ENCODE measurements at regions not wholly inside any gene's neighbourhood (a gene's known extent, or its start where the extent isn't known, plus 50 kb on each side); places are given as distances from the start of the nearest gene placed in this dataset.

DNA sequence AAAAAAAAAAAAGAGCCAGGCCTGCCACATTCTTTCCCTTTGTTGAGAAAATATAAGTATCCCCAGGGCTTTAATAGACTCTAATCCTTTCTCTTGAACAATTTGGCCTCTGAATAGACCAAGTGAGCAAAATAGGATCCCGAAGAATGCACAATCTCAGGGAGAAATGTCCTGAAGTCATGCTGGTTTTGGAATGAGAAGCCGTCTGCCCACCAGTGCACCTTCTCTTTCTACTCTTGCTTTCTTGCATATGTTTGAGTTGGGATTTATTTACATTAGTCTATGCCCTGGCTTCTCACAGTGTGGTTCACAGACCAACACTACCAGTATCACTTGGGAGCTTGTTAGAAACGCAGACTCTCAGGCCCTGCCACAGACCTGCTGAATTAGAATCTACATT, 153.0 kb downstream of the ZNF621 start:
- no peaks in the 10 kb centered on the region for H3K27me3 ChIP-seq
- H3K27ac ChIP-seq, result no peak overlapping the region
- intact Hi-C loops (cut with DNase I; ENCODE audit: low total_unique reads), result no loop called here
- no peaks in the 10 kb centered on the region for H3K36me3 ChIP-seq
- H3K4me3 ChIP-seq, result no peak overlapping the region
- WGBS, 5 donors, result 58 to 75% (median 68%) methylated on average over 3 of the region's 3 CpGs
- no peaks in the 10 kb centered on the region for H3K4me1 ChIP-seq
- H3K9me3 ChIP-seq, result peaks cover 0 to 5% (median 0%) of the 10 kb centered on the region in 4 donors
- no peak for DNase-seq
- TF ChIP-seq, protein P1, sequence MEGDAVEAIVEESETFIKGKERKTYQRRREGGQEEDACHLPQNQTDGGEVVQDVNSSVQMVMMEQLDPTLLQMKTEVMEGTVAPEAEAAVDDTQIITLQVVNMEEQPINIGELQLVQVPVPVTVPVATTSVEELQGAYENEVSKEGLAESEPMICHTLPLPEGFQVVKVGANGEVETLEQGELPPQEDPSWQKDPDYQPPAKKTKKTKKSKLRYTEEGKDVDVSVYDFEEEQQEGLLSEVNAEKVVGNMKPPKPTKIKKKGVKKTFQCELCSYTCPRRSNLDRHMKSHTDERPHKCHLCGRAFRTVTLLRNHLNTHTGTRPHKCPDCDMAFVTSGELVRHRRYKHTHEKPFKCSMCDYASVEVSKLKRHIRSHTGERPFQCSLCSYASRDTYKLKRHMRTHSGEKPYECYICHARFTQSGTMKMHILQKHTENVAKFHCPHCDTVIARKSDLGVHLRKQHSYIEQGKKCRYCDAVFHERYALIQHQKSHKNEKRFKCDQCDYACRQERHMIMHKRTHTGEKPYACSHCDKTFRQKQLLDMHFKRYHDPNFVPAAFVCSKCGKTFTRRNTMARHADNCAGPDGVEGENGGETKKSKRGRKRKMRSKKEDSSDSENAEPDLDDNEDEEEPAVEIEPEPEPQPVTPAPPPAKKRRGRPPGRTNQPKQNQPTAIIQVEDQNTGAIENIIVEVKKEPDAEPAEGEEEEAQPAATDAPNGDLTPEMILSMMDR (IDR thresholded peaks at IDR 0.05), result no peak
- TF ChIP-seq POLR2A (IDR thresholded peaks at IDR 0.05) (no peak), POLR2AphosphoS5 (IDR thresholded peaks at IDR 0.05) (no peak), EP300 (IDR thresholded peaks at IDR 0.05) (no peak)

DNA sequence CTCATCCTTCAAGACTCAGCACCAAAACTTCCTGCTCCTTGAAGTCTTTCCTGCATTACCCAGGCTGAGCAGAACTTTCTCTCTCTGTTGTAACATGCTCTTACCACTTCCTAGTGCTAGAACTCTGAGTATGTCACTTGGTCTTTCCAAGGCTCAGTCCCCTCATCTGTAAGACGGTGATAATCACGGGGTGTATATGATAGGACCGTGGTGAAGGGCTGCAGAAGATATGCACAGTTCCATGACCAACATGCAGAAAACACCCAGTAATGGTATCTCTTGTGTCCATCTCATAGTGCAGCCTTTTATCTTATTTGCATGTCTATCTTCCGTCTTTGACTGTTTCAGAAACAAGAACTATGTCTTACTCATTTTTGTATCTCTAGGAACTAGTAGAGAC, 154.5 kb downstream of the ZNF621 start:
- WGBS, 5 donors, result 85 to 92% (median 90%) methylated on average over 4 of the region's 4 CpGs
- no peak overlapping the region for H3K4me3 ChIP-seq
- H3K4me1 ChIP-seq, result no peaks in the 10 kb centered on the region
- H3K36me3 ChIP-seq, result no peaks in the 10 kb centered on the region
- no peak for DNase-seq
- H3K9me3 ChIP-seq, result peaks cover 0 to 5% (median 0%) of the 10 kb centered on the region in 4 donors
- intact Hi-C loops (cut with DNase I; ENCODE audit: low total_unique reads), result no loop called here
- no peak overlapping the region for H3K27ac ChIP-seq
- H3K27me3 ChIP-seq, result no peaks in the 10 kb centered on the region
- TF ChIP-seq POLR2AphosphoS5 (IDR thresholded peaks at IDR 0.05), result no peak
- TF ChIP-seq, protein P1 (IDR thresholded peaks at IDR 0.05), result no peak
- TF ChIP-seq EP300 (IDR thresholded peaks at IDR 0.05), result no peak
- no peak for TF ChIP-seq POLR2A (IDR thresholded peaks at IDR 0.05)

DNA sequence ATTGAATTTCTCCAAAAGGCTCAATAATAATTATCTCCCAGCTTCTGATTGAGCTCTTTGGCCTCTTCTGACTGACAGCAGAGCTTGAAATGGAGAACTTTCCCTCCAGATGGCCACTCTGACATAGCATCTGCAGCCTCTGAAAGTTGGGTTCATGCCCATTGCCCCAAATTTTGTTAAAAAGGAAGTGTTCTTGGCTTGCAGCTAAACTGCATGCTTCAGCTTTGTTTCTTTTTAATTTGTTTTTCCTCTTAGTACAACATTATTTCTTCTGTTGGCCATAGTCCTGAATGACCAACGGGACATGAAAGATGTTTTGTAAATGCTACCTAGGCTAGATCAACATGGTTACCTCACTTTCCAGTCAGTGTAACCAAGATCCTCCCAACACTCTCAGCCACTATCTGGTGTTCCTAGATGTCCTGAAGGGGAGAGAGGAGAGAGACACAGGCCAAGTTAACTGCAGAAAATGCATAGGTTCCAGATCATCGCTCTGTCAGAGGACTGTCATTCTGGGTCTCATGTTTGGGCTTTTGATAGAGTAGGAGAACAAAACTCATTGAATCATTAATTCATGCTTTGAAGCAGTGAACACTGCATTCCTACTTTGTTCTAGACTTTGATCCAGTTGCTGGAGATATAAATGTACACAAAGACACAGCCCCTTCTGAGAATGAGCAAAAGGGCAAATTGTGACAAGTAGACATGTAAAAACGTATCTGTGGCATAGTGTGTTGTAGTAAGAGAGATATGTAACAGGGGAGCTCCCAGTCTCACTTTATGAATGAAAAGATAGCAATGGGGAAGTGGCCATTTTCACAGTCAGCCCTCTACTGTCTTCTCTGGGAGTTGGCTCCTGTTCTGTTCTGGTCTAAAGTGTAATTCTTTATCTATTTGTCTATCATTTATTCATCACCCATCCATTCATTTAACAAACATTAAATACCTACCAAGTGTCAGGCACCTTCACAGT, 156.2 kb downstream of the ZNF621 start:
- intact Hi-C loops (cut with DNase I; ENCODE audit: low total_unique reads), result no loop called here
- WGBS, 5 donors, result 57 to 71% (median 65%) methylated on average over 3 of the region's 3 CpGs
- H3K27ac ChIP-seq, result no peak overlapping the region
- no peaks in the 10 kb centered on the region for H3K27me3 ChIP-seq
- no peak for DNase-seq
- H3K9me3 ChIP-seq, result no peaks in the 10 kb centered on the region
- H3K4me1 ChIP-seq, result no peaks in the 10 kb centered on the region
- H3K36me3 ChIP-seq, result no peaks in the 10 kb centered on the region
- H3K4me3 ChIP-seq, result no peak overlapping the region
- no peak for TF ChIP-seq POLR2AphosphoS5 (IDR thresholded peaks at IDR 0.05)
- TF ChIP-seq, protein P1 (IDR thresholded peaks at IDR 0.05), result no peak
- no peak for TF ChIP-seq POLR2A (IDR thresholded peaks at IDR 0.05)
- TF ChIP-seq EP300 (IDR thresholded peaks at IDR 0.05), result no peak

DNA sequence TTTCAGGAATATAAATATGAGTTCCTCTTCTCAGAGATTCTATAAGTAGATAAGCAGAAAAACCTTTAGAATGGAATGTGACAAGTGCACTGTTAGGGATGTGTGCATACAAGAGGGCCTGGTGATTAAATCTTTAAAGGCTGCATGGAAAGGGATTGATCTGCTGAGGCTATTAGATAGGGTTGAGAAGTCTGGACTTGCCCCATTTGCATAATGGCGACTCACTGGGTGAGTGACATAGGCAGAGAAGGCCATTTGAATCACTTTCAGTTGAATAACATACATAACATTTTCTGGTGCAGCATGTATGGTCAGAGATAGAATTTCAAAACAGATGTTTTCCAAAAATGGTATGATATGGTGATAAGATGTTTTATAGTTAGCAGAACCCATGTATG, 156.9 kb downstream of the ZNF621 start:
- 84 to 100% (median 90%) methylated on average over 1 of the region's 1 CpG for WGBS, 5 donors
- no peak for DNase-seq
- Histone ChIP-seq H3K27ac (no peak overlapping the region), H3K27me3 (no peaks in the 10 kb centered on the region), H3K9me3 (no peaks in the 10 kb centered on the region), H3K36me3 (no peaks in the 10 kb centered on the region), H3K4me1 (no peaks in the 10 kb centered on the region), H3K4me3 (no peak overlapping the region)
- intact Hi-C loops (cut with DNase I; ENCODE audit: low total_unique reads), result no loop called here
- no peak for TF ChIP-seq POLR2AphosphoS5 (IDR thresholded peaks at IDR 0.05)
- TF ChIP-seq EP300 (IDR thresholded peaks at IDR 0.05), result no peak
- TF ChIP-seq, protein P1 (IDR thresholded peaks at IDR 0.05), result no peak
- no peak for TF ChIP-seq POLR2A (IDR thresholded peaks at IDR 0.05)
